ENCODE measurements at regions not wholly inside any gene's neighbourhood (a gene's known extent, or its start where the extent isn't known, plus 50 kb on each side); places are given as distances from the start of the nearest gene placed in this dataset.

DNA sequence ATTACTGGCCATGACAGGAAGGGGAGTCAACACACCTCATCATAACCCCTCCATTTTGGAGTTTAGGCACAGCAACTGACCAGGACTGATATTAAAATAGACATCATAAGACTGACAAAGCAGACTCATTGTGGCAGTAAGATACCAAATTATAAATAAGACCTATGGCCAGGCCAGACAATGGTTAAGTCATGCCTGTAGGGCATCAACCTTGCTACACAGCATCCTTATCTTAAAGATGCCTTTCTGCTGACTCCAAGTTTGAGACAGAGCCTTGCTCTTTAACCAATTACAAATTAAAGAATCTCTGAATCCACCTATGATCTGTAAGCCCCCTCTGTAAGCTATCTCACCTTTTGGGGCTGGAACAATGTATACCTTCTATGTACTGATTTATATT is 65.5 kb downstream of the VCX2 start:
- TF ChIP-seq YY1 (IDR thresholded peaks at IDR 0.05; ENCODE audit: insufficient read depth, insufficient read length) = no peak
- TF ChIP-seq ZNF274 (IDR thresholded peaks at IDR 0.05; ENCODE audit: low read depth, low read length) = no peak
- TF ChIP-seq SUZ12 (IDR thresholded peaks at IDR 0.05; ENCODE audit: extremely low read depth, insufficient read depth, insufficient read length) = no peak
